Liver (tissue), 8 donors: ENCODE measurements at regions not wholly inside any gene's neighbourhood (a gene's known extent, or its start where the extent isn't known, plus 50 kb on each side); places are given as distances from the start of the nearest gene placed in this dataset.

Source experiments
- DNase-seq: peaks from one replicate; pipeline ENCODE4 v3.0.0-alpha.2; 2017; ENCODE audit warnings: low spot score
- H3K27ac ChIP-seq, 2 donors: one replicate each; pipeline ENCODE4 v1.7.0; 2013; ENCODE audit warnings: inconsistent platforms in 2 of 2, low read length in 2 of 2, control low read depth in 1 of 2, low read depth in 1 of 2, mild to moderate bottlenecking in 1 of 2
- H3K27me3 ChIP-seq, 4 donors: one replicate each; pipeline versions ENCODE4 v1.6.1 to v1.7.0; 2013; ENCODE audit warnings: low read length in 3 of 4, inconsistent platforms in 1 of 4, mild to moderate bottlenecking in 1 of 4, moderate library complexity in 1 of 4; ENCODE audit not compliant: control insufficient read depth in 4 of 4, insufficient read depth in 4 of 4
- H3K36me3 ChIP-seq, 4 donors: one replicate each; pipeline versions ENCODE4 v1.6.1 to v1.7.0; 2013; ENCODE audit warnings: low read length in 3 of 4, mild to moderate bottlenecking in 3 of 4, low read depth in 1 of 4, moderate library complexity in 1 of 4; ENCODE audit not compliant: control insufficient read depth in 4 of 4, insufficient read depth in 3 of 4
- H3K4me1 ChIP-seq, 4 donors: one replicate each; pipeline versions ENCODE4 v1.6.1 to v1.7.0; 2013; ENCODE audit warnings: low read length in 3 of 4, mild to moderate bottlenecking in 3 of 4, moderate library complexity in 1 of 4; ENCODE audit not compliant: control insufficient read depth in 4 of 4, insufficient read depth in 4 of 4
- H3K4me3 ChIP-seq, 3 donors: one replicate each; pipeline versions ENCODE4 v1.6.1 to v1.7.0; 2013; ENCODE audit warnings: low read length in 3 of 3, control low read depth in 1 of 3, low read depth in 1 of 3, mild to moderate bottlenecking in 1 of 3
- H3K9ac ChIP-seq, 2 donors: one replicate each; pipeline ENCODE4 v1.7.0; 2013; ENCODE audit warnings: low read length in 2 of 2, mild to moderate bottlenecking in 2 of 2, moderate library complexity in 2 of 2, control low read depth in 1 of 2, low read depth in 1 of 2
- H3K9me3 ChIP-seq, 4 donors: one replicate each; pipeline versions ENCODE4 v1.6.1 to v1.7.0; 2013; ENCODE audit warnings: low read length in 3 of 4; ENCODE audit not compliant: control insufficient read depth in 4 of 4
- ATF3 ChIP-seq: IDR thresholded peaks from 2 replicates; pipeline ENCODE4 v1.6.1; 2016; ENCODE audit warnings: antibody characterized with exemption
- EGR1 ChIP-seq, 2 donors: IDR thresholded peaks; 2 replicates each; pipeline ENCODE4 v1.6.1; 2016 to 2018; ENCODE audit warnings: antibody characterized with exemption in 2 of 2, low read depth in 2 of 2
- FOXA1 ChIP-seq: IDR thresholded peaks from 2 replicates; pipeline ENCODE4 v1.6.1; 2016; ENCODE audit warnings: antibody characterized with exemption
- FOXA2 ChIP-seq: IDR thresholded peaks from 2 replicates; pipeline ENCODE4 v1.6.1; 2016; ENCODE audit warnings: antibody characterized with exemption
- GABPA ChIP-seq, 2 donors: IDR thresholded peaks in 1 of 2; conservative IDR thresholded peaks in 1 of 2; 2 replicates each; pipeline ENCODE4 v1.6.1; 2016; ENCODE audit warnings: antibody characterized with exemption in 2 of 2, mild to moderate bottlenecking in 1 of 2, moderate library complexity in 1 of 2
- HNF4A ChIP-seq, 2 donors: conservative IDR thresholded peaks; 2 replicates each; pipeline ENCODE4 v1.6.1; 2016; ENCODE audit warnings: antibody characterized with exemption in 2 of 2, mild to moderate bottlenecking in 2 of 2
- HNF4G ChIP-seq: IDR thresholded peaks from 2 replicates; pipeline ENCODE4 v1.6.1; 2016; ENCODE audit warnings: antibody characterized with exemption
- JUND ChIP-seq, 2 donors: IDR thresholded peaks; 2 replicates each; pipeline ENCODE4 v1.6.1; 2016; ENCODE audit warnings: antibody characterized with exemption in 2 of 2
- NR2F2 ChIP-seq: IDR thresholded peaks from 2 replicates; pipeline ENCODE4 v1.6.1; 2016; ENCODE audit warnings: antibody characterized with exemption
- RAD21 ChIP-seq, 2 donors: IDR thresholded peaks; 2 replicates each; pipeline ENCODE4 v1.6.1; 2016; ENCODE audit warnings: antibody characterized with exemption in 2 of 2, mild to moderate bottlenecking in 2 of 2
- REST ChIP-seq: IDR thresholded peaks from 2 replicates; pipeline ENCODE4 v1.6.1; 2016; ENCODE audit warnings: antibody characterized with exemption, mild to moderate bottlenecking
- RXRA ChIP-seq, 2 donors: IDR thresholded peaks; 2 replicates each; pipeline ENCODE4 v1.6.1; 2017 to 2018; ENCODE audit warnings: antibody characterized with exemption in 2 of 2, mild to moderate bottlenecking in 1 of 2
- SP1 ChIP-seq: IDR thresholded peaks from 2 replicates; pipeline ENCODE4 v1.6.1; 2018; ENCODE audit warnings: antibody characterized with exemption, mild to moderate bottlenecking
- TAF1 ChIP-seq: conservative IDR thresholded peaks from 2 replicates; pipeline ENCODE4 v1.6.1; 2016; ENCODE audit warnings: antibody characterized with exemption, mild to moderate bottlenecking
- YY1 ChIP-seq: IDR thresholded peaks from 2 replicates; pipeline ENCODE4 v1.6.1; 2016; ENCODE audit warnings: antibody characterized with exemption, mild to moderate bottlenecking
- WGBS: extraction: QIAGEN DNeasy Blood & Tissue Kit; methylation state at CpG from one replicate; pipeline ENCODE4 v1.1.7; 2013; 5-methylcytosine and 5-hydroxymethylcytosine counted together
- TF ChIP-seq, protein P1 (sequence below): fragments of 150-350 bp; IDR thresholded peaks from 2 replicates; pipeline ENCODE4 v1.5.1; 2017; ENCODE audit warnings: improper control_type of control experiment, low read depth, low read length; ENCODE audit not compliant: missing input control
- TF ChIP-seq, protein P2 (sequence below): IDR thresholded peaks from 2 replicates; pipeline ENCODE4 v1.6.1; 2016; ENCODE audit warnings: antibody characterized with exemption
- TF ChIP-seq, protein P3 (sequence below): IDR thresholded peaks from 2 replicates; pipeline ENCODE4 v1.6.1; 2016; ENCODE audit warnings: antibody characterized with exemption
- donor health status: healthy.
- donor health status: healthy.
- donor health status: healthy.
- donor health status: healthy.
- donor health status: healthy.

DNA sequence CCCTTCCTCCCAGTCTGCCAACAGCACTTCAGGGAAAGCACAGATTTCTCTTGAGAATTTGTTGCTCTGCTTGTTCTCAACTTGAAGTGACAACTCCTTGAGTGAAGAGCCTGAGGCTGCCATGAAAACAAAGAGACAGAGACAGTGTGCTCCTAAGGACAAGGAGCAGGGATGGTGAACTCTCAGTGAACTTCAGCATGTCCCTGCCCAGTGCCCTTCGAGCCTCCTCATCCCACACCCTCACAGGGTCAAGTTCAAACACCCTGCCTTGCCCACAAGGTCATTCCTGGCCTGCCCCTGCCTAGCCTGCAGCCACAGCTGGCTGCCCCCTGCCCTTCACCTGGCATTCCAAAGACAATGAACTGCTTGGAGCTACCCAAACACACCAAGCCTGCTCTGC, 343.5 kb upstream of the KLHL29 start:
- Histone ChIP-seq H3K4me3 (no peak overlapping the region), H3K27me3 (no peaks in the 10 kb centered on the region), H3K9me3 (no peaks in the 10 kb centered on the region), H3K27ac (no peak overlapping the region), H3K36me3 (no peaks in the 10 kb centered on the region), H3K9ac (no peak overlapping the region), H3K4me1 (no peaks in the 10 kb centered on the region)
- no peak for DNase-seq
- TF ChIP-seq, protein P1, sequence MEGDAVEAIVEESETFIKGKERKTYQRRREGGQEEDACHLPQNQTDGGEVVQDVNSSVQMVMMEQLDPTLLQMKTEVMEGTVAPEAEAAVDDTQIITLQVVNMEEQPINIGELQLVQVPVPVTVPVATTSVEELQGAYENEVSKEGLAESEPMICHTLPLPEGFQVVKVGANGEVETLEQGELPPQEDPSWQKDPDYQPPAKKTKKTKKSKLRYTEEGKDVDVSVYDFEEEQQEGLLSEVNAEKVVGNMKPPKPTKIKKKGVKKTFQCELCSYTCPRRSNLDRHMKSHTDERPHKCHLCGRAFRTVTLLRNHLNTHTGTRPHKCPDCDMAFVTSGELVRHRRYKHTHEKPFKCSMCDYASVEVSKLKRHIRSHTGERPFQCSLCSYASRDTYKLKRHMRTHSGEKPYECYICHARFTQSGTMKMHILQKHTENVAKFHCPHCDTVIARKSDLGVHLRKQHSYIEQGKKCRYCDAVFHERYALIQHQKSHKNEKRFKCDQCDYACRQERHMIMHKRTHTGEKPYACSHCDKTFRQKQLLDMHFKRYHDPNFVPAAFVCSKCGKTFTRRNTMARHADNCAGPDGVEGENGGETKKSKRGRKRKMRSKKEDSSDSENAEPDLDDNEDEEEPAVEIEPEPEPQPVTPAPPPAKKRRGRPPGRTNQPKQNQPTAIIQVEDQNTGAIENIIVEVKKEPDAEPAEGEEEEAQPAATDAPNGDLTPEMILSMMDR: no peak
- no peak for TF ChIP-seq FOXA2
- TF ChIP-seq, protein P2, sequence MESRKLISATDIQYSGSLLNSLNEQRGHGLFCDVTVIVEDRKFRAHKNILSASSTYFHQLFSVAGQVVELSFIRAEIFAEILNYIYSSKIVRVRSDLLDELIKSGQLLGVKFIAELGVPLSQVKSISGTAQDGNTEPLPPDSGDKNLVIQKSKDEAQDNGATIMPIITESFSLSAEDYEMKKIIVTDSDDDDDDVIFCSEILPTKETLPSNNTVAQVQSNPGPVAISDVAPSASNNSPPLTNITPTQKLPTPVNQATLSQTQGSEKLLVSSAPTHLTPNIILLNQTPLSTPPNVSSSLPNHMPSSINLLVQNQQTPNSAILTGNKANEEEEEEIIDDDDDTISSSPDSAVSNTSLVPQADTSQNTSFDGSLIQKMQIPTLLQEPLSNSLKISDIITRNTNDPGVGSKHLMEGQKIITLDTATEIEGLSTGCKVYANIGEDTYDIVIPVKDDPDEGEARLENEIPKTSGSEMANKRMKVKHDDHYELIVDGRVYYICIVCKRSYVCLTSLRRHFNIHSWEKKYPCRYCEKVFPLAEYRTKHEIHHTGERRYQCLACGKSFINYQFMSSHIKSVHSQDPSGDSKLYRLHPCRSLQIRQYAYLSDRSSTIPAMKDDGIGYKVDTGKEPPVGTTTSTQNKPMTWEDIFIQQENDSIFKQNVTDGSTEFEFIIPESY: no peak
- no peak for TF ChIP-seq JUND (IDR thresholded peaks at IDR 0.05)
- peak; percentile 60 for TF ChIP-seq NR2F2
- no peak for TF ChIP-seq FOXA1
- TF ChIP-seq YY1: no peak
- TF ChIP-seq RAD21 (IDR thresholded peaks at IDR 0.05): peak in 1 of 2 donors; percentile 13
- peak in 1 of 2 donors; percentile 53 for TF ChIP-seq RXRA (IDR thresholded peaks at IDR 0.05)
- no peak for TF ChIP-seq HNF4G
- 27% methylated on average over 1 of the region's 1 CpG for WGBS

DNA sequence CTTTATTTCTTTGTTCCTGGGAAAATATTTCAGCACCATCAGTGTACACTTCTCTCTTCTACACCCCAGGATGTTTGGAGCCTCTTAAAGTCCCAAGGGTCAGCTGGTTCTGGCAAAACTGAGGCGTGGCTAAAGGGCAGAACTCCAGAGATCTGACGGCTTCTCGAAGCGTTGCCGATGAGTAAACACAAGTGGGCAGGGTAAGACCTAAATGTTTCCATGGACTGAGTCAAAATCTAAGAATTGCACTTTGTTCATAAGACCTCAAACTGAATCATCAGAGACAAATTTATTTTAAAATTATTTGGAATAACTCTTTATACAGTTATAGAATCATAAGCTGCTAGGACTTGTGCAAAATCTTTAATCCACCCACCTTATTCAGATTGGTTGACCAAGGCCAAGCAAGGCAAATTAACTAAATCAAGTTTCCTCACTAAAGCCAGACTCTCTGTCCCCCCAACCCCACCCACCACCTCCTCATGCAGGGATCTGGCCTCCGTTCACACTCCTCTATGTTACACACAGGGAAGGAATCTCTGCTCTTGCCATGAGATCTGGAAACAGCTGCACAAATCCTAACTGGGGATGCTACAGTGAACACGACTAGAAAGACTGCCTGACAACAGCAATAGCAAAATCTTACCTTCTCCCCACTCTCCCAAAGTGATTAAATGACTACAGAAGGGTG, 342.6 kb upstream of the KLHL29 start:
- Histone ChIP-seq H3K27ac (no peak overlapping the region), H3K9ac (no peak overlapping the region), H3K36me3 (no peaks in the 10 kb centered on the region), H3K27me3 (no peaks in the 10 kb centered on the region), H3K9me3 (no peaks in the 10 kb centered on the region), H3K4me1 (no peaks in the 10 kb centered on the region), H3K4me3 (no peak overlapping the region)
- DNase-seq: no peak
- 78% methylated on average over 7 of the region's 7 CpGs for WGBS
- no peak for TF ChIP-seq FOXA1
- no peak for TF ChIP-seq EGR1 (IDR thresholded peaks at IDR 0.05; ENCODE audit: low read depth in 2 of 2)
- TF ChIP-seq, protein P3, sequence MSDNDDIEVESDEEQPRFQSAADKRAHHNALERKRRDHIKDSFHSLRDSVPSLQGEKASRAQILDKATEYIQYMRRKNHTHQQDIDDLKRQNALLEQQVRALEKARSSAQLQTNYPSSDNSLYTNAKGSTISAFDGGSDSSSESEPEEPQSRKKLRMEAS: no peak
- TF ChIP-seq JUND (IDR thresholded peaks at IDR 0.05): no peak
- TF ChIP-seq RXRA (IDR thresholded peaks at IDR 0.05): no peak
- no peak for TF ChIP-seq ATF3
- no peak for TF ChIP-seq SP1
- TF ChIP-seq FOXA2: no peak
- no peak for TF ChIP-seq TAF1
- TF ChIP-seq, protein P1: no peak
- no peak for TF ChIP-seq NR2F2
- no peak for TF ChIP-seq GABPA (IDR thresholded peaks at IDR 0.05 in 1 of 2, conservative IDR thresholded peaks at IDR 0.05 in 1 of 2)
- TF ChIP-seq YY1: no peak
- TF ChIP-seq RAD21 (IDR thresholded peaks at IDR 0.05): no peak
- no peak for TF ChIP-seq REST
- TF ChIP-seq HNF4A (conservative IDR thresholded peaks at IDR 0.05): no peak
